ENCODE measurements at regions not wholly inside any gene's neighbourhood (a gene's known extent, or its start where the extent isn't known, plus 50 kb on each side); places are given as distances from the start of the nearest gene placed in this dataset.

DNA sequence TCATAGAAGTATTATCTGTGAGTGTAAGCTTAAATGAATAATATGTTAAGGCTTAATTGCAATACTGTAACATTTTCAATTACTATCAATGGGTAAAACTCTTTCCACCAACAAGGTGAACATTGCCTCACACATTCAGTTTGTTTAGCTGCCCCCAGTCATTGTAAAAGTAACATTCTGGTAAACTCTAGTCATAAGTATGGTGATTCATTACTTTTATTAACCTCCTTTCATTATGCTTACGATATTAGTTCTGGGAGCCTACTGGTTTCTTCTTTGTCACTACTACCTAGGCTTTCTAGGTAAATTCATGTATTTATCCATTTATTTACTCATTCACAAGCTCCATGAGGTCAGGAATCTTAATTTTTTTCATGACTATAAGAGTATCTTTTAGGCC lies 412.8 kb upstream of the SLIT2 start:
- DNase-seq: no peak
- intact Hi-C loops (cut with DNase I): no loop called here

DNA sequence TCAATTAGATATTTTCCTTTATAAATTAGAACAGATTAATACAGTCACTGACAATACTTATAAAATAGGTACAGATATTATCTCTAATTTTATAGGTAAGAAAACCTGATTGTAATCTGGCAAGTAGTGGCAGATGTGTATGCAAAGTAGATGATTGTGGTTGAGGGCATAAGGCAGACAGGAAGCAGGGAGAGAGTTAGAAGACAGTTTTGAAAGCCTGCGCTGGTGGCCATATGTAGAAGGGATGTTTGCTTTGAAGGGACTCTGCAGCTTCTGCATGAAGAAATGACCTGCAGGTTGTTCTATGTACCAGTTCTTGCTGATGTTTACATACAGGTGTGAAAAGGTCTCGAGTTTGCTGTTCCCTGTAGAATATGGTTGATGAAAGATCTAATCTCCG lies 416.3 kb upstream of the SLIT2 start:
- intact Hi-C loops (cut with DNase I): no loop called here
- DNase-seq: no peak

GRCh38 chr4:19832411-19832810 lies 419.3 kb upstream of the SLIT2 start:
- no peak for DNase-seq
- intact Hi-C loops (cut with DNase I): no loop called here

DNA sequence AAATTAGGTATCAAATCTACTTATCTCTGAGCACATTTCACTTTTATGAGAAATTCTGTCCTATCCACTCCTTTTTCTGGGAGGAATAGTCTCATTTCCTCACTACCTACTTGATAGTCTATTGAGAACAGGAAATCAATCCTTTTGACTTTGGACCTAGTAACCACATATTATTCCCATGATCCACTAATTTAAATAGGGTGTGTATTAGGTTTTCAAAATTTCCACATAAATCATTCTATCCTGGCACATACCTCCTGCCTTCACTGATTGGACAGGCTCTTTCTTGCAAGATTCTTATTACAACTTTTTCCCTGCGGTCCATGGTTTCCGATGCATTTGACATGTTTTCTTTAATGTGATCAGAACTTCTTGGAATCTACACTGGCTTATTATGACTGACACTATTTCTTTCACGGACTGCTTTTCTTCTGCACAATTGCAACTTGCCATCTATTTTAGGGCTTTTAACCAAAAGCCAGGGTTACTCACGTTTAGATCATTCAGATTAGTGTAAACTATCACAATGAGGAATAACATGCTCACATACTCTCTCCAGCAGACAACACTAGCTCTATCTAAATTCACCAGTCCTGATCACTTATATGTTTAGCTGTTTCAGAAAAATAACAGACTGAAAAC lies 419.9 kb upstream of the SLIT2 start:
- intact Hi-C loops (cut with DNase I): no loop called here
- no peak for DNase-seq

DNA sequence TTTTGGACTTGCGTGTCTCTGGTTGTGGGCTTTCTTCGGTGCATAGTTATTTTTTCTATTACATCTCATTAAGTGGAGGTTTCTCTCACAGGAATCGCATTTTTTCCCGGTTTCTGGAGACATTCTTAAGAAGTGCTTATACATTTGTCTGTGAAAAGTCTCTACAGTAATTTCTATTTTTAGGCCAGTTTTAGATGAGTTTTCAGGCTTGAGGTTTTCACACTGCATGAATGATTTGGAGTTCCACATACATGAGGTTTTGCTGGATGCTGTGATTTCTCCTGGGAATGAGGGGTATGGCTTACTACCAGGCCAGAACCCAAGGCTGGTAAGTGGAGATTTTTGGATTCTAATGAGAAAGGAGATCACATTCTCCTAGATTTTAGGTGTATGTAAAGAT lies 422.6 kb upstream of the SLIT2 start:
- no peak for DNase-seq
- intact Hi-C loops (cut with DNase I): no loop called here

DNA sequence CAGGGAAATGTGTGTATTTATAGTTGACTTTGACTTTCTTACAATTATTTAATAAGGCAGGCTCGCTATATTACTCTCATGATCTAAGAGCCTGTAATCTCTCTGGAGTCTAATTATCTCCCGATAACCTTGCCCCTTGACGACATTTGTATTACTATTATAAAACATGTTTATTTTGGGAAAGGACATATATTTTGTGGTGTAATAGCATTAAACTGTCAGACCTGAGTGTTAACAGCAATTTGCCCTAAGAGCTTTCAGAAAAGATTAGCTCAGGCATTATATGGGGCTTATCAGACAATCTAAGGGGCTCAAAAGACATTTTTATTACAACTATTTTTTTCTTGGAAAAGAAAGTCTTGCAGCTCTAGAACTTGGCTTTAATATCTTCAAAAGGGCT lies 427.9 kb upstream of the SLIT2 start:
- intact Hi-C loops (cut with DNase I): no loop called here
- DNase-seq: no peak

DNA sequence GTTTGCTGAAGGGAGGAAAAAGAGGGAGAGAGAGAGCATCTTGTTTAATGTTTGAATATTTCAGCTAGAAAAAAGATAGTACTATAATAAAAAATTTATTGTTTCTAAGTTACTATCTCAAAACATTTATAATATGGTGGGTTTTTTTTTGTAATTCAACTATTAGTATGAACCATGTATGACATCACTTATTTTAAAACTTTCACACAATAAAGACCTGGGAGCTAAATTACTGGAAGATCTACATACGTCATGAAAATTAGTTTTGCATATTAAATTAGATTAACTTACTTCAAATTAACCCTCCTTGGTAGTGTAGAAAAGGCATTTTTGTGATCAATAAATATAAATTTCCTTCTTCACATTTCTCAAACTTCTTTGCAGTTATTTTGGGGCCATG lies 432.0 kb upstream of the SLIT2 start:
- intact Hi-C loops (cut with DNase I): no loop called here
- DNase-seq: no peak

- no peak for DNase-seq
- intact Hi-C loops (cut with DNase I): no loop called here
These were observed 441.7 kb upstream of the SLIT2 start for GRCh38 chr4:19809989-19810388.

DNA sequence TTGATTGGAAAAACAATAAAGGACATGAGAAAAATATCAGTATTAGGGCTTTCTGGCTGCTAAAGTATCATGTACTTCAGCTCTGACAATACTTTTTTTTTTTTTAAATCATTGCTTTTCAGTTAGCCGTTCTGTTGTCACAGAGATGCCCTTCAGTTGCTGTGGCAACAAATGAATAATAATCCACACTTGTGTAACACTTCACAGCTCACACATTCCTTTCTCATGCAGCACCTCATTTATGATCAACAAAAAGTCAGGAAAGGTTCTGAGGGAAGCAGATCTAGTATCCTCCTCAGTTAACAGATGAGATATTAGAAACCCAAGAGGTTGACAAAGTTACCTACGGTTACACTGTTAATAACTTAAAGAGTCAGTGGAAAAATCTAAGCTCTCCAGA lies 444.2 kb upstream of the SLIT2 start:
- intact Hi-C loops (cut with DNase I): no loop called here
- no peak for DNase-seq

- intact Hi-C loops (cut with DNase I): no loop called here
- no peak for DNase-seq
These were observed 444.8 kb upstream of the SLIT2 start for GRCh38 chr4:19806865-19807264.

GRCh38 chr4:19803406-19803805 lies 448.3 kb upstream of the SLIT2 start:
- intact Hi-C loops (cut with DNase I): no loop called here
- DNase-seq: no peak

GRCh38 chr4:19793831-19794230 lies 457.9 kb upstream of the SLIT2 start:
- DNase-seq: no peak
- intact Hi-C loops (cut with DNase I): no loop called here

GRCh38 chr4:19791422-19792123 lies 460.1 kb upstream of the SLIT2 start:
- intact Hi-C loops (cut with DNase I): no loop called here
- no peak for DNase-seq

DNA sequence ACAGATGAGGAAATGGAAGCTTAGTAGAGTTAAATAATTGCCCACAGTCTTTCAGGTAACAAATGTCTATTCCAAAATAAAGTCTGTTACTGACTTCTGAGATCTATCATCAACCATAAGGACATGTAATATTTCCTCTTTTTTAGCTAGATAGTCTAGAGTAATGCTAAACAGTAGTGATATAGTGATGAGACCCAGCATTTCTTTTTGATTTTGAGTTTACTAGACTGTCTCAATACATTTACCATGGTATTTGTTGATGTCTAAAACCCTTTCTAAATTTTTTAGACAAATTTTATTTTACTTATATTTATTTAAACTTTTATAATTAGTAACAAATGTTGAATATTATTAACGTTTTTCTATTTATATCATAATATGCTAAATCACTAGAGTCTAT lies 465.1 kb upstream of the SLIT2 start:
- intact Hi-C loops (cut with DNase I): no loop called here

GRCh38 chr4:19783667-19784223 lies 468.0 kb upstream of the SLIT2 start:
- intact Hi-C loops (cut with DNase I): no loop called here

More for the DNA sequence above, 465.1 kb upstream of the SLIT2 start:
- DNase-seq: no peak

GRCh38 chr4:19780871-19781270 lies 470.8 kb upstream of the SLIT2 start:
- no peak for DNase-seq
- intact Hi-C loops (cut with DNase I): no loop called here

More at GRCh38 chr4:19783667-19784223, 468.0 kb upstream of the SLIT2 start:
- no peak for DNase-seq

GRCh38 chr4:19776929-19777328 lies 474.8 kb upstream of the SLIT2 start:
- DNase-seq: no peak
- intact Hi-C loops (cut with DNase I): no loop called here

DNA sequence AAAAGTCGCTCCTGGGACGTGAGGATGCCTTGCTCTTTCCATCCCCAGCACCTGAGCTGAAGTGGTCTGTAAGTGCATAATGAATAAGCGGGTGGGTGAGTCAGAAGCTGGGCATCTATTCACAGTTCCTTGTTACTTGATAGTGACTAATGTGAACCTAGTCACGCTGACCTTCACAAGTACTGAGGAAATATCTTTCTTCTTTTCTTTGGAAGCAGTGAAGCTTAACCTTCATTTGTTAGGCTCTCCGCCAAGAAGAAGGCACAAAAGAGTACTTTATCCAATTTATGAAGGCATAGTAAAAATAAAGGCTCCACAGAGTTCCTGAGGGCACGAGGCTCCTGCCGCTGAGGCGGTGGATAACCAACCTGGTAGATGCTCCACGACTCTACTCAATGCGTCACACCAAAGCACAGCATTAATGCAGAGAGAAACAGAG lies 475.7 kb upstream of the SLIT2 start:
- no peak for DNase-seq
- intact Hi-C loops (cut with DNase I): no loop called here

DNA sequence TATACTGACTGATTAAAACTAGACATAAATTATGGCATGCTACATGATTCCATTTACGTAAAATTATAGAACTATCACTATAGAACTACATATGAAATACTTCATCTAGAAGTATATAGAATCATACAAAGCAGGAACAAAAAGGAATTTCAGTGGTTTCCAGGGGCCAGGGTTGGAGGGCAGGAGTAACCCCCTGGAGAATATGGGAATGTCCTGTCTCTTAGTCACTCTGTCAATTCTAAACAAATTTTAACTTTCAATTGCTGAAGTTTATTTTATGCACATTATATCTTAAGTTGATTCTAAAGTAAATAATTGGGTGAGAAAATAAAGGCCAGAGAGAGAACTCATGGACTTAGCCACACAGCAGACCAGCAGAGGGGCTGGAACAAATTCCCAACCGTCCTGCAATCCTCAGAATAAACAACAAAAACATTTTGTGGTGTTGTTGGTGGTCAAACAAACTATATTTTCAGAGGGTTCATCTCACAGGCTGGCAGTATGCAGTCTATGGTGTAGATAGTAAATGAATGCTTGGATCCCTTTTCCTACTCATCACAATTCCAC lies 476.9 kb upstream of the SLIT2 start:
- intact Hi-C loops (cut with DNase I): no loop called here
- DNase-seq: no peak

GRCh38 chr4:19772581-19772980 lies 479.1 kb upstream of the SLIT2 start:
- DNase-seq: no peak
- intact Hi-C loops (cut with DNase I): no loop called here

GRCh38 chr4:19756661-19757060 lies 495.0 kb upstream of the SLIT2 start:
- intact Hi-C loops (cut with DNase I): no loop called here
- DNase-seq: no peak

Measured in head of caudate nucleus (tissue), 42 donors.